ENCODE measurements at regions not wholly inside any gene's neighbourhood (a gene's known extent, or its start where the extent isn't known, plus 50 kb on each side); places are given as distances from the start of the nearest gene placed in this dataset.

DNA sequence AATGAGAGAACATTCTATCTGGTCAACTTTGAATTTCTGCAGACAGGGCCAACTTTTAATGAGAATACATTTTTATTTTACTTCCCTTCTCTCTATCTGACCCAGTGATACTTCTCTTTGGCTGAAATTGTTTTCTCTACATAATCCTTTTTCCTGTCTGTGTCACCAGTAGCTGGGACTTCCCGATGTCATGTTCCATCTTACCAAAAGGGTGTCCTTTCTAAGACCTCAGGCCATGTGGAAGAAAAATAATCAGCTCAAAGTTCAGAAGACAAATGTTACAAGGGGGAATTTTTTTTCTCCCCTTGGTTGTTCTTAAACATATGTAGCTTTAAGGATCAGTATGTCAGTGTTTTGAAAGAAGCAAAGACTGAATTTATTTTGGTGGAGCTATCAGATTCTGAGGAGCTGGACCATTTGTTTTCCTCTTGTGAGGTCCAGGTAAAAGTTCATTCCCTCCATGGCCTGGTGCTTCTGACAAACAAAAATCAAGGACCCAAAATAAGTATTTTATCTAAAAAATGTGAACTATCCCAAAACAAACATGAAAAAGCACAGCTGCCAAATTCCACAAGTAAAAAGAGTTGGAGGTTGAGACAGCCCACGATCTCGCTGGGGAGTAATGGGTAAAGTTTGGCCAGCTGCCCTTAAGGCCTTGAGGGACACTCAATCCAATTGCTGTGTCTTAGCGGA lies 859.4 kb upstream of the NR2F2 start:
- DNase-seq = no peak

DNA sequence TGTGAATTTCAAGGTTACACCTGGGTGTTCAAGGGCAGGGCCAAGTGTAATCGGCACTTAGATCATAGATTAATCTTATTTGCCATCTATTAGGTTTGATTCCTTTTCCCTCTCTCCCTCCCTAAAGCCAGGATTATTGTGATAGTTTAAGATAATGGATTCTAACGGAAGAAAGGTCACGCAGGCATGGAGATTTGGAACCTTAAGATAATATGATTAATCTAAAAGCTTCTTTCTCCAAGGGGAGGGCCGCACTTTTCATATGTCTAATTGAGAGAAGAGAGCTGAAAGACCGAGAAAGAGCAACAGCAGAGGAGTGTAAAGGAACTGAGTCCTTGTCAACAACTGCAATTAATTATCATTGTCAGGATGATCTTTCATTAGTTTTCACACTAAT lies 858.8 kb upstream of the NR2F2 start:
- DNase-seq = no peak

DNA sequence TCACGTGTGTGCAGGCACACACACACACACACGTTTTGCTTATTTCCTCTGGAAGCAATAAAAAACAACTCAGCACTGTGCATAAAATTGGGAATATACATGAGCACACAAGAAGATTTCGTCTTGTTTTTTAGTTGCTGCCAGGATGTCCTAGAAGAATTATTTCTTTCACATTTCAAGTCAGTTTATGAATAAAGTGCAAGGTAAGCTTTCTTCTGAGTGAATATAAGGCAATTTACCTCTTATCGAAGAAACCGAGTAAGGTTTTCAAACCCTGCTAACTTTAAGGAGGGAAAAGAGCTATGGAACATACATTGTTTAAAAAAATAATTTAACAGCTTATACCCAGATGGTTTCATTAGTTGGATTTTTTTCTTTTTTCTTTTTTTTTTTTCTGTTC lies 855.4 kb upstream of the NR2F2 start:
- no peak for DNase-seq

DNA sequence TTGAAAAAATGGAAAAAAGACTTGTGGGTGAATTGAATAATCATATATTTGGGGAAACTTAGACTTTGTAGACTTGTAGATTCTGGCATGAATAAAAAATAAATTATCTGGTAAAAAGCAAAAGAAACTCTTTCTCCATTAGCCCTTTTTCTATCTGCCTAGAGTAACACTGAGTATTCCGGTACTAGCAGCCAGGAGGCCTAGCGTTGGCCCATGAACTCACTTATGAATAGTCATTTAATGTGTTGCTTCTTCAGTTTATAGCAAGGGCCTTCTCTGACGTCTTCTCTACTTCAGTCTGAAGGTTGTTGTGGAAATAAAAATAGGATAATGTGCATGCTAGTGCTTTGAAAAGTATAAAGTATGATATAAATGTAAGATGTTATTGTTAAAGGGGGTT lies 851.2 kb upstream of the NR2F2 start:
- DNase-seq = no peak

DNA sequence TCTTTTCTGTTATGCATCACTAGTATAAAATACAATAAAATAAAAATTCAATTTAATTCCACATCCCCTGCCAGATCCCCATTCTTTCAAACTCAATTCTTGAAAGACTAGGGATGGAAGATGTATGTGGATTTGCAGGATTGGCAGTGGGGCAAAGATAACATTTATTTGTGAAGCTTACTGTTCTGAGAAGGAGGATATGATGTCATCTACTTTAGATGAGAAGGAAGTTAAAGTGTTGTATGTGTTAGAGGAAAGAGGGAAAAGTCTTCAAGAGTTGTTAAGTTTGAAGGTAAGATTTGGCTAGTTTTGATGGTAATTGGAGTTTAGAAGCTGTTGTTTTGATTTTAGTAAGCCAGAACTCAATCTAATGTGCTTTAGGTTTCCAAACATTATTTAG lies 845.1 kb upstream of the NR2F2 start:
- no peak for DNase-seq

DNA sequence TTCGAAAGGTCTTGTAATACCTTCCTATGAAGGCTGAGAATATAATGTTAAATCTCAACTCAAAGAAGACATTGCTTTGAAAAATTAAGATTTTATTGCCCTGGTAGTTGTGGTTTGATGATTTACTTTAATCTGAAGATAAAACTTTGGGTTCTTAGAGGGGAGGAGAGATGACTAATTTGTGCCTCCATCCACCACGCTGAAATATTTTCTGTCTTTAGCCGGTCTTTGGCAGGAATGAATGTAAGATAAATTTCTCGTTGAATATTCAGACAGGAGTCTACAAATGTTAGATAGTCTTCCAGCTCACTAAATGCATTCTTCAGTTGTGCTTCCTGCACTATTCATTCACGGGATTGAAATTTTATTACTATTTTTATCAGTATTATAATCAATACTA lies 844.3 kb upstream of the NR2F2 start:
- DNase-seq = no peak

DNA sequence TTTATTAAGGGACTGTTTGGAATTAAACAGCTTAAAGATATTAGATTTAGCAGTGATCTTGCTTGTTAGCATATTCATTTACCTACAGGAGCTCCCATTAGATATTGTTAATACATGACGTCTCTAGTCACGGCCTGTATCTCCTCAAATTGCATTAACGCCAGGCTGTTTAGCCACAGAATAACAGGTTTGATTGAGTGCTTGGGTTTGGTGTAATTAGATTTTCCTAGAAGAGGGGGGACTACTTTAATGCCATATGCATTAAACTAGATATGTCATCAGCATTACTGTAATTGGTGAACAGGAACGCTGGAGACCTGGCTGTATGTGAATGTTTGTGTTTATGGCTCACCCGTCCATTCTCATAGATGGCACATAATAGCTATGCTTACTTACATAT lies 841.4 kb upstream of the NR2F2 start:
- no peak for DNase-seq

DNA sequence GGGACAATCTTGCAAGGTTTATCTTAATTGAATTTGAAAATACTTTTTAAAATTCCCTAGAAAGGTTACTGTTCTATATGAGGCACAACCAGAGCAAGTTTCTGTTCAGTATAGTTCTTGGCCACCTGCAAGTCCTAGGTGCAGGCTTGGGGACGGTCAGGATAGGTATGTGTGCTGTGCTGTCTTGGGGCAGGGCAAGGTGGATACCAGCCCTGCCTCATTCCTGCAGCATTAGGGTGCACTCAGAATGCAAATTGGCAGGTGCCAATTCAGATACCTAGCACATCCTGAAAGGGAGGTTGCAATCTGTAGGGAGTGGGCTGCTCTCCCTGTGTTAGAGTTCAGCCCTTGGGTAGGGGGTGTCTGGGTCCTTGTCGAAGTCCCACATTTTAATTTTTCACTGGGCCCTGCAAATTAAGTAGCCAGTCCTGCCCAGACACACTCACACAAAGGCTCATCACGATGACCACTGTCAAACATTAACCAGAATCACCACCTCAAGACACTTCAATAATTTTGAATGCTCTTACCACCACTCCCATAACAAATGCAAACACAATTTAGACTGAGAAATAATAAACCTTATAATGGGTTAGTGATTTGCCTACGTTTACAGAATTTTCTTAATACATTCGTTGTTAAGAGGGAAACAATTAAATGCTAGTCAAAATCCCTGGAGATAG lies 838.0 kb upstream of the NR2F2 start:
- peak; percentile 66 to 70 for DNase-seq

DNA sequence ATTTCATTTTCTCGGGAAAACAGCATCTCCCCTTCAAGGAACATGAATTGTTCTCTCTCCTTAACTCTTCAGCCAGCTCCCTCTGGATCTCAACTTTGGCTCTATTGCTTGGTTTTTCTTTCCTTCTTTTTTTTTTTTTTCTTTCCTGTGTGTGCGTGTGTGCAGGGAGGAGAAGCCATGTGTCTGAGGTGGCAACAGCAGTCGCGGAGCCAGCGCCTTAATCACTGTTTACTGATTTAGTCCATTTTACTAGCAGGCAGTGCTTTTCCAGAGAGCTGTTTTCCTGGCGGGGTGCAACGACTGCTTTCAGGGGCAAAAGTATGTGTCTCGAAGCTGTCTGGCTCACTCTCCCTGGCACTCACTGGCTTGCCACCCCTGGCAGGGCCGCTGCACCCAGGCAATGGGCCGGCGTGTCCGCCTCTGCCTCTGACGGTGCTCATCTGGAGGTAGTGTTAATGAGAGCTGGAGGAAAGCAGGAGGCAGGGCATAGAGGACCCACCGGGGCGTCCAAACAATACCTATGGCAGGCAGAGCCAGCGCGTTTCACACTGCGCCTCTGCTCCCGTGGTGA lies 835.4 kb upstream of the NR2F2 start:
- peak in 1 of 2 experiments; percentile 8 for DNase-seq

DNA sequence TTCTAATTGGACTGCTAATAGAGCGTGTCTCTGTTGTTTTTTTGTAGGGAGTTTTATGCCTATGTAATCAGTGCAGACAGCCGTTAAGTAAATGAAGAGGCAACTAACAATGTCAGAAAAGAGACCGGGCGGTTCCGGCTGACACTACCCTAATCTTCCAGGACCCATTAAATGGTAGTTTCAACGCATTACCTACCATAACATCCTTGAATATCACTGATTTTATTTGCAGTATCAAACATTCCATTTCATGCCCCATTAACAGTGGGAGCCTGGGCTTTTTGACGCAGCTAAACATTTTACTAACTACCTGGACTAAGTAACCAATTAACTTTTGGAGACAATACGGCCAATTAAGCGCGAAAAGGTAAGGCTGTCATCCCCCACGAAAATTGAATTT lies 832.9 kb upstream of the NR2F2 start:
- DNase-seq = peak in 1 of 2 experiments; percentile 17

DNA sequence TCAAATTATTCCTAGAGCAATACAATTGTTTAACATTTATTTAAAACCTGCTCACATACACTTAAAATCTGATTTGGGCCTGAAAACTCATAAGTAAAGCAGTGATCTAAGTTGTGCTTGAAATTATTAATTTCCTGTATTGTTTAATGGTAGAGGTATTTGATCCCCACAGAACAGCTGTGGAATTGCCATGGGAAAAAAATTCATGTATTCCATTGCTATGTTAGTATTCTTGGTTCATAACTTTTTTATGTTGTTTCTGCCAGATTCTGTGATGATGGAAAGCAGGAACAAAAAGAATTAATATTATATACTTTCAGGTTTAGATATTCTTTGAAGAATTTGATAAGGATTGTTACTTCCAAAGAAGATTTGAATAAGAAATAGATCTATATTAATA lies 831.5 kb upstream of the NR2F2 start:
- no peak for DNase-seq

DNA sequence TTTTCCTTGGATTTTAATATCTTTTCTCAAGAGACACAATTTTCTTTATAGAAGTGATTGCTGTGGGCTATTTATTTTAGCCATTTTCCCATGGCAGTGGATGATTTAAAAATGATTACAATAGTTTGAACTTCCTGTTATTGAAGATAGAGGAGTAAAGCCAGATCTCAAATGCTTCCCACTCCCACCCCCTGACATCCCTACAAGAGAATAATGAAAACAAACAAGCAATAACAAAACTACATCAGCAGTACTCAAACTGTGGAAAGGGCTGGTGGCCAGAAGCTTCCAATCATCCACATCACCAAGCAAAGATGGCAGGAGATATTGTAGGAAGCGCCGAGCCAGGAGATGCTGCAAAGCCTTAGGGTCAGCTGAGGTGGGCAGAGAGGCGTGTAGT lies 831.1 kb upstream of the NR2F2 start:
- no peak for DNase-seq

DNA sequence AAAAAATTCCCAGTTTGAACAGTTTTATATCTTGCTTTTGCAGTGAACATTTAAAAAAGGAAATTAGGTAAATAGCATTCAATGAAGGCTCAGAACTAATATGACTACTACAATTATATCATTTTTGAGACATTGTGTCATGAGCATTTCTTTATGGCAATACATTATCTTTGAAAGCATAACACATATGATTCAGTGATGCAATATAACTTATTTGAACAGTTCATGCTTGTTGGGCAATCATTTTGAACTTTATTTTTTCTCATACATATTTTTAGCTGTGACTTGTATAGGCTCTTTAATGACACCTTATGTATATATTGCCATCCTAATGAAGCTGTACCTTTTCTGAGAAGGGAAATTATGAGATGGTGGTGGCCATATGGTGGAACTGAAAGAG lies 828.6 kb upstream of the NR2F2 start:
- no peak for DNase-seq

DNA sequence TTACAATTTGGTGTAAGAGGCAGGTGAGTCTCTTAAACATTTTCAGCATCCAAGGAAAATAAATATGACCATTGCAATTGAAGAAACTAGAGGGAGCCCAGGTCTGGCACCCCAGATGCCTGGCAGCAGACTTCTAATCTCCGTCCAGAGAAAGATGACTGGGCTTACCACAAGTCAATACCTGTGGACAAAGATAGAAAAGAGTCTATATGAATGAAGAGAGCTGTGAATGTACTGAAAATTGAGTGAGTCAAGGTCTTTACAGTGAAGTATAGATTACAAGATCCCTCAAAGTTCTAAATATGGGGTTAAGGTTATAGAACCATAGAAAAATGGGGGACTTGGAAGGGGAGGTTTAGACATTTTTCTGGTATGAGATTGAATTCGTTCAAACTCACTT lies 827.4 kb upstream of the NR2F2 start:
- DNase-seq = no peak

DNA sequence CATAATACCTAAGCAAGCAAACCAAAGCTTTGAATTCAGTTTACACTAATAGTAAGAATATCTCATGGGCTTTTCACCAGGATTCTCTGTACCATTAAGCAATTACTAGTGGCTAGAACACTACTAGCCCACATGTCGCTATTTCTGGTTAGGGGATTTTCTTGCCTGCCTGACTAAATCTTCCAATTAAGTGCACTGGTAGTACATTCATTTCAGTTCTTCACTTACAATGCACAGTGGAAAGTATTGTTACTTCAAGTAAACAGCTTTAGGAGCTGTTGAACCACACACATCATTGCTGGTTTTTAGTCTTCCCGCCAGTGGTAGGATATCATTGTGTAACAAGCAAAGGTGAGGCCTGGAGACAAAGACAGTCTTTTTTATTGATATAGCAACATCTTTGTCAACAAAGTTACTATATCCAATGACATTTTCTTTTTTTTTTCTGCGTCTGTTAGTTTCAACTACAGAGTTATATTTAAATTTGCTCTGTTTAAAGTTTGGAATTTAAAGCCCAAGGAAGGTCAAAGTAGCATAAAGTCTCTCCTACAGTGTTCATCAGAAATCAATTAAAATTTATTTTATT lies 826.8 kb upstream of the NR2F2 start:
- DNase-seq = no peak

DNA sequence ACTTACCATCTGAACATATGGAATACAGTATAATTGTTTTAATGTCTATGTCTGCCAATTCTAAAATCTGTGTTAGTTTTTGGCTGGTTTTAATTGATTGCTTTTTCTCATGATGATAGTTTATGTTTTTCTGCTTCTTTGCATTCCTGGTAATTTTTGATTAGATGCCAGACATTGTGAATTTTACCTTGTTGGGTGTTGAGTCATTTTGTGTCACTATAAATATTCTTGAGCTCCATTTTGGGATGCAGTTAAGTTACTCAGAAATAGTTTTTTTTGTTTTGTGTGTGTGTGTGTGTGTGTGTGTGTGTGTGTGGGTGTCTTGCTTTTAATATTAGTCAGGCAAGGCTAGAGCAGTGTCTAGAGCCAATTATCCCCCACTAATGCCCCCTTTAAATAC lies 818.8 kb upstream of the NR2F2 start:
- no peak for DNase-seq

DNA sequence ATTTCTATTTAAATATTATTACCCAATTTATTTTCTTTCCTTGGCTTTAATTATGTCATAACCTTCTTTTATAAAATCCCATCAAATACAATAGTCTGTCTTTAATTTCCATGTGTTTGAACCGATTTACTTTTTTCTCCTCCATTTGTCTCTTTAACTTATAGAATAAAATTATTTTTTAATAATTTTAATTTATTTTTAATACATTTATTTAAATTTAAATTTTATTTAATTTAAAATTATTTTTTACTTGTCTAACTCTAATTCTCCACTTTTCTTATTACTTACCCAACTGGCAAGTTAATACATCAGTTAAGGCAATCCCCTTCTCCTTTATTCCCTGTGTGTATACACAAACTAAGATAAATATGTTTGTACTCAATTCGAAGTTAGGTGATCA lies 817.6 kb upstream of the NR2F2 start:
- no peak for DNase-seq

DNA sequence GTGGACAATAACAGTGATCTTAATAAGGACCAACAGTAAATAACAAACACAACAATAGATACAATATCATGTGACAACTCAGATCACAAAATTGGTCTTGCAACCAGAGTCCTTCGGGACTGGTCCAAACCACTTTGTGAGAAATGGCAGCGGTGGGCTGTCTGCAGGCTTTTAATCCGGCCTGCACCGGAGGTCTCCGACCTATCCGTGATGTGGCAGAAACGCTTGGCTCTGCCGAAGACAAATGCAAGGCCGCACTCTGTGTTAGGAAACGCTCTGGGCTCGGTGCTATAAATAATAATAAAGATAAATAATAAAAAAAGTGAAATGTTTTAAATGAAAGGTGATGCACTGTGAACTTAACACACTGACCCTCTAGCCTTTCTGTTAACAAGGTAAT lies 810.6 kb upstream of the NR2F2 start:
- no peak for DNase-seq

DNA sequence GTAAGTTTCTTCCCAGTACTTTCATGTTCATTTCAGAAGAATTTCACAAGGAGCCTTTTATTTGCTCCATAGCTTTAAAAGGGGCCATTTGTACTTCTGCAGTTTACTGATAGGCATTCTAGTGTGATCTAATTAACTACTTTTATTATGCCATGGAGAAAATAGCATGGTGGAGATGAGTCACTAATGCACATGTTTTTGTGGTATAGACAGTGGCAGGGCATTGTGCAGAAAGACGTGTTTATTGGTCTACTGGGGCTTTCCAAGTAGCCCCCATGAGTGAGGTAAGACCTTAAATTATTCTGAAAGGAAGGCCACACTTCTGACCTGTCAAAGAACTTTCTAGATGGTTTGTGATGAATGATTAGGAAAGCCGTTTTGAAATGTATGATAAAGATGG lies 810.0 kb upstream of the NR2F2 start:
- no peak for DNase-seq

DNA sequence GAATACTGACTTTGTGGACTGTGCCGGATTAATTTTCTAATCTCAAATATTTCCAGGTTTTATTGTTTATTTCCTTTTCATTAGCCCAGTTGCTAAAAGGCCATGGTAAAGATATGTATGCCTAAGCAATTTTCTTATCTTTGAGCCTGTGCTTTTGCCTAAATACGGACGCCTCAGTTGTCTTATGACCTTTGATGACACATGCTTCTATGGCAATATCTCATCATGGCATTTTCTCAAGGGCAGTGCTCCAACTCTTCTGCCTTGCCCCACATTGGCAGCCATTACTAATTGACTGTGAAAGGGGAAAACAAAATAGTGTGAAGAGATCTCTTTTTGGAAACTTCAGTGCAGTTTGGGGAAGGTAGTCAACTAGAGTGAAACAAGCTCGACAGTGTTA lies 809.6 kb upstream of the NR2F2 start:
- DNase-seq = no peak

DNA sequence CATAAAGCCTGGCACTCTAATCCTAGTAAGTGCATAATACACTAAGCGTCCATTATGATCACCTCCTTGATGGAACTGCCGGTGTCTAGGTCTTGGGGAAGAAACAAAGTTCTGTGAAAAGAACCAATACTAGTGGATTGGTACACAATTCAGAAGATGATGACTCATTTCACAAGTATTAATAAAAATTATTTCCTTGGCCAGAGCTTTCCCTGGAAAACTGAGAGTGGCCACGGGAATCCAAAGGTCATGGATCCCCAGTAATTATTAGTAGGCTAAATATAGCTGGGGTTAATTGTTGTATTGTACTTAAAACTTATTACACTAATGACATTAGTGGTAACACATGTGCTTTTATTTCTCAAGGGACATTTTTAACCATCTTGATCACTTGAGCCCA lies 808.0 kb upstream of the NR2F2 start:
- DNase-seq = no peak

DNA sequence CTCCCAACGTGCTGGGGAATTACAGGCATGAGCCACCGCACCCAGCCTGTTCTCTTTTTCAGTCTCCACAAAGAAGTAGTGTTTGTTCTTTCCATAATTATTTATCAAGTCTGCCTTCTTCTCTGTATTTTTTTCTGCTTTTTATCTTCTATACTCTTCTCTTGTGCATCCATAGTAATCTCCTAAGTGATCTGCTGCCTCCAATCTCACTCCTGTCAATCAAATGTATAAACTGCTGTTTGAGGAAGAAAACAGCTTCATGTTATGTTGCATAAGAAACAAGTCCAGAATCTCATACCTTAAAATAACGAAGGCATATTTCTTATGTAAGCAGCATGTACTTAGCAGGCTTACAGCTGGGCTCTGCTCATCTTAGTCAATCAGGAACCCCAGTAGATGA lies 801.6 kb upstream of the NR2F2 start:
- no peak for DNase-seq

DNA sequence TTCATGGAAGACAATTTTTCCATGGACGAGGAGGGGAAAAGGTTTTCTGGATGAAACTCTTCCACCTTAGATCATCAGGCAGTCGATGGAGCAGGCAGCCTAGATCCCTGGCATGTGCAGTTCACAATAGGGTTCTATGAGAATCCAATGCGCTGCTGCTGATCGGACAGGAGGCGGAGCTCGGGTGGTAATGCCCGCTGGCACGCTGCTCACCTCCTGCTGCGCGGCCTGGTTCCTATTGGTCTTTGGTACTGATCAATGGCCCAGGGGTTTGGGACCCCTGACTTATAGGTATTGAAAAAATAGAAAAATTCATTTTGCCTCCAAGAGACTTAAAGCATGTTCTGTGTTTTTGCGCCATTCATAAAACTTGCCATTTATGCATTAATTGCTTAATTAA lies 793.9 kb upstream of the NR2F2 start:
- no peak for DNase-seq

DNA sequence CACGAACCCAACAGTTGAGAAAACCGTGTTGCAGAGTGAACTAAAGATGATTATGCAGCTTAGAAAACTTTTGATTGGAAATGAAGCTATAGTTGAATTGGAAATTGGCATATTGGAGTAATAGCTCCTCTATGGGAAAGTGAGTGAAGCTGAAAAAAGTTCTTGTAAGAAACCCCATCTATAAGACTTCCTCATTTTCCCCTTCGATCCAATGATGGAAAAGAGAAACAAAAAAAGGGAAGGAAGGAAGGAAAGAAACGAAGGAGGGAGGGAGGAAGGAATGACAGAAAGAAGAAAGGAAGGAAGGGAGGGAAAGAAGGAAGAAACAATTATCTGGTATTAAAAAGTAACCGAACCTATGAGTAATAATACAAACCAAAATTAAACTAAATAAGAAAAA lies 791.8 kb upstream of the NR2F2 start:
- DNase-seq = no peak
